ENCODE measurements at regions not wholly inside any gene's neighbourhood (a gene's known extent, or its start where the extent isn't known, plus 50 kb on each side); places are given as distances from the start of the nearest gene placed in this dataset.

DNA sequence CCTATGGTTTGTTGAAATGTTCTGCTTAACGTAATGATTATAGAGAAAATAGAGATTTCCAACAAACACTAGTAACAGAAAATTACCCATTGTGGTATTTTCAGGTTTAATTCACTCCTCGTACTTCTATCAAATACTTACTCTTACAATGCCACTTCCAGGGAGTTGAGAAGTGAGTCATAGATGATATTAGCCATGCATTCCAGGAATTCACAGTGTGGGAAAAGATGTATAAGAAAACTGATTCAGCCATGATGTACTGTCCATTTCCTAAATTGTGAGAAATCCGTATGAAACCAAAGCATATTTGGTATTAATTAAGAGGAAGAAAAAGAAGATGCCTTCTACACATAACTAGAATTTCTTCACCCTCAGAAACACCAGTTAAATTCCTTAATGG, 1854.6 kb upstream of the WWC1 start:
- TF ChIP-seq, protein P1, sequence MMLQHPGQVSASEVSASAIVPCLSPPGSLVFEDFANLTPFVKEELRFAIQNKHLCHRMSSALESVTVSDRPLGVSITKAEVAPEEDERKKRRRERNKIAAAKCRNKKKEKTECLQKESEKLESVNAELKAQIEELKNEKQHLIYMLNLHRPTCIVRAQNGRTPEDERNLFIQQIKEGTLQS (IDR thresholded peaks at IDR 0.05) = no peak
- TF ChIP-seq, protein P2, sequence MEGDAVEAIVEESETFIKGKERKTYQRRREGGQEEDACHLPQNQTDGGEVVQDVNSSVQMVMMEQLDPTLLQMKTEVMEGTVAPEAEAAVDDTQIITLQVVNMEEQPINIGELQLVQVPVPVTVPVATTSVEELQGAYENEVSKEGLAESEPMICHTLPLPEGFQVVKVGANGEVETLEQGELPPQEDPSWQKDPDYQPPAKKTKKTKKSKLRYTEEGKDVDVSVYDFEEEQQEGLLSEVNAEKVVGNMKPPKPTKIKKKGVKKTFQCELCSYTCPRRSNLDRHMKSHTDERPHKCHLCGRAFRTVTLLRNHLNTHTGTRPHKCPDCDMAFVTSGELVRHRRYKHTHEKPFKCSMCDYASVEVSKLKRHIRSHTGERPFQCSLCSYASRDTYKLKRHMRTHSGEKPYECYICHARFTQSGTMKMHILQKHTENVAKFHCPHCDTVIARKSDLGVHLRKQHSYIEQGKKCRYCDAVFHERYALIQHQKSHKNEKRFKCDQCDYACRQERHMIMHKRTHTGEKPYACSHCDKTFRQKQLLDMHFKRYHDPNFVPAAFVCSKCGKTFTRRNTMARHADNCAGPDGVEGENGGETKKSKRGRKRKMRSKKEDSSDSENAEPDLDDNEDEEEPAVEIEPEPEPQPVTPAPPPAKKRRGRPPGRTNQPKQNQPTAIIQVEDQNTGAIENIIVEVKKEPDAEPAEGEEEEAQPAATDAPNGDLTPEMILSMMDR (IDR thresholded peaks at IDR 0.05; ENCODE audit: low read depth, low read length, missing input control) = no peak
- TF ChIP-seq TAF1 (conservative IDR thresholded peaks at IDR 0.05) (no peak), RXRA (IDR thresholded peaks at IDR 0.05) (no peak), SP1 (IDR thresholded peaks at IDR 0.05) (no peak), JUND (IDR thresholded peaks at IDR 0.05) (no peak), EGR1 (IDR thresholded peaks at IDR 0.05; ENCODE audit: low read depth in 2 of 2) (no peak), RAD21 (IDR thresholded peaks at IDR 0.05) (no peak), YY1 (IDR thresholded peaks at IDR 0.05) (no peak), GABPA (IDR thresholded peaks at IDR 0.05 in 1 of 2, conservative IDR thresholded peaks at IDR 0.05 in 1 of 2) (no peak)
- TF ChIP-seq, protein P3, sequence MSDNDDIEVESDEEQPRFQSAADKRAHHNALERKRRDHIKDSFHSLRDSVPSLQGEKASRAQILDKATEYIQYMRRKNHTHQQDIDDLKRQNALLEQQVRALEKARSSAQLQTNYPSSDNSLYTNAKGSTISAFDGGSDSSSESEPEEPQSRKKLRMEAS (IDR thresholded peaks at IDR 0.05) = no peak
- TF ChIP-seq, protein P4, sequence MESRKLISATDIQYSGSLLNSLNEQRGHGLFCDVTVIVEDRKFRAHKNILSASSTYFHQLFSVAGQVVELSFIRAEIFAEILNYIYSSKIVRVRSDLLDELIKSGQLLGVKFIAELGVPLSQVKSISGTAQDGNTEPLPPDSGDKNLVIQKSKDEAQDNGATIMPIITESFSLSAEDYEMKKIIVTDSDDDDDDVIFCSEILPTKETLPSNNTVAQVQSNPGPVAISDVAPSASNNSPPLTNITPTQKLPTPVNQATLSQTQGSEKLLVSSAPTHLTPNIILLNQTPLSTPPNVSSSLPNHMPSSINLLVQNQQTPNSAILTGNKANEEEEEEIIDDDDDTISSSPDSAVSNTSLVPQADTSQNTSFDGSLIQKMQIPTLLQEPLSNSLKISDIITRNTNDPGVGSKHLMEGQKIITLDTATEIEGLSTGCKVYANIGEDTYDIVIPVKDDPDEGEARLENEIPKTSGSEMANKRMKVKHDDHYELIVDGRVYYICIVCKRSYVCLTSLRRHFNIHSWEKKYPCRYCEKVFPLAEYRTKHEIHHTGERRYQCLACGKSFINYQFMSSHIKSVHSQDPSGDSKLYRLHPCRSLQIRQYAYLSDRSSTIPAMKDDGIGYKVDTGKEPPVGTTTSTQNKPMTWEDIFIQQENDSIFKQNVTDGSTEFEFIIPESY (IDR thresholded peaks at IDR 0.05) = no peak
- TF ChIP-seq, protein P5, sequence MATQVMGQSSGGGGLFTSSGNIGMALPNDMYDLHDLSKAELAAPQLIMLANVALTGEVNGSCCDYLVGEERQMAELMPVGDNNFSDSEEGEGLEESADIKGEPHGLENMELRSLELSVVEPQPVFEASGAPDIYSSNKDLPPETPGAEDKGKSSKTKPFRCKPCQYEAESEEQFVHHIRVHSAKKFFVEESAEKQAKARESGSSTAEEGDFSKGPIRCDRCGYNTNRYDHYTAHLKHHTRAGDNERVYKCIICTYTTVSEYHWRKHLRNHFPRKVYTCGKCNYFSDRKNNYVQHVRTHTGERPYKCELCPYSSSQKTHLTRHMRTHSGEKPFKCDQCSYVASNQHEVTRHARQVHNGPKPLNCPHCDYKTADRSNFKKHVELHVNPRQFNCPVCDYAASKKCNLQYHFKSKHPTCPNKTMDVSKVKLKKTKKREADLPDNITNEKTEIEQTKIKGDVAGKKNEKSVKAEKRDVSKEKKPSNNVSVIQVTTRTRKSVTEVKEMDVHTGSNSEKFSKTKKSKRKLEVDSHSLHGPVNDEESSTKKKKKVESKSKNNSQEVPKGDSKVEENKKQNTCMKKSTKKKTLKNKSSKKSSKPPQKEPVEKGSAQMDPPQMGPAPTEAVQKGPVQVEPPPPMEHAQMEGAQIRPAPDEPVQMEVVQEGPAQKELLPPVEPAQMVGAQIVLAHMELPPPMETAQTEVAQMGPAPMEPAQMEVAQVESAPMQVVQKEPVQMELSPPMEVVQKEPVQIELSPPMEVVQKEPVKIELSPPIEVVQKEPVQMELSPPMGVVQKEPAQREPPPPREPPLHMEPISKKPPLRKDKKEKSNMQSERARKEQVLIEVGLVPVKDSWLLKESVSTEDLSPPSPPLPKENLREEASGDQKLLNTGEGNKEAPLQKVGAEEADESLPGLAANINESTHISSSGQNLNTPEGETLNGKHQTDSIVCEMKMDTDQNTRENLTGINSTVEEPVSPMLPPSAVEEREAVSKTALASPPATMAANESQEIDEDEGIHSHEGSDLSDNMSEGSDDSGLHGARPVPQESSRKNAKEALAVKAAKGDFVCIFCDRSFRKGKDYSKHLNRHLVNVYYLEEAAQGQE (IDR thresholded peaks at IDR 0.05) = no peak

Data from liver (tissue), 3 donors.